OCI-LY1 (cell line): ENCODE measurements at regions not wholly inside any gene's neighbourhood (a gene's known extent, or its start where the extent isn't known, plus 50 kb on each side); places are given as distances from the start of the nearest gene placed in this dataset.
A peak's percentile ranks its signal among the peaks of the same experiment; 100 is the strongest.

ENCODE experiments used
- H2AFZ ChIP-seq: fragments of 200-600 bp; sonication (generic), shearing (Covaris generic); 2 replicates; pipeline ENCODE4 v1.6.0; 2014; ENCODE audit warnings: antibody characterized with exemption, mild to moderate bottlenecking, low read length
- H3F3A ChIP-seq: fragments of 200-600 bp; sonication (generic), shearing (Covaris generic); 2 replicates; pipeline ENCODE4 v1.6.0; 2014; ENCODE audit warnings: mild to moderate bottlenecking, antibody characterized with exemption, low read length, moderate library complexity; ENCODE audit not compliant: insufficient read depth
- H3K27ac ChIP-seq: fragments of 200-600 bp; sonication (generic); 2 replicates; pipeline ENCODE4 v1.5.1; 2014; ENCODE audit warnings: low read length, mixed run types, mild to moderate bottlenecking, low read depth; ENCODE audit not compliant: poor library complexity, severe bottlenecking
- H3K27me3 ChIP-seq: fragments of 200-600 bp; sonication (generic); 2 replicates; pipeline ENCODE4 v1.6.0; 2014; ENCODE audit warnings: antibody characterized with exemption, mild to moderate bottlenecking, low read length, moderate library complexity; ENCODE audit not compliant: insufficient read depth
- H3K36me3 ChIP-seq: fragments of 200-600 bp; sonication (generic); 2 replicates; pipeline ENCODE4 v1.6.1; 2014; ENCODE audit warnings: mild to moderate bottlenecking, antibody characterized with exemption, low read length, moderate library complexity, mixed read lengths; ENCODE audit not compliant: insufficient read depth
- H3K4me1 ChIP-seq: fragments of 200-600 bp; sonication (generic); 2 replicates; pipeline ENCODE4 v1.5.1; 2014; ENCODE audit warnings: mild to moderate bottlenecking, low read length, moderate library complexity; ENCODE audit not compliant: insufficient read depth, severe bottlenecking
- H3K4me2 ChIP-seq: fragments of 200-600 bp; sonication (generic), shearing (Covaris generic); 2 replicates; pipeline ENCODE4 v1.6.1; 2014; ENCODE audit warnings: low read length
- H3K4me3 ChIP-seq: fragments of 200-600 bp; sonication (generic); 2 replicates; pipeline ENCODE4 v1.5.1; 2014; ENCODE audit warnings: low read length, low read depth, mild to moderate bottlenecking, mixed read lengths; ENCODE audit not compliant: poor library complexity, severe bottlenecking
- H3K79me2 ChIP-seq: fragments of 200-600 bp; shearing (Covaris generic); 2 replicates; pipeline ENCODE4 v1.6.1; 2016; ENCODE audit warnings: mixed run types, low read length, mixed read lengths; ENCODE audit not compliant: insufficient read depth
- H3K9ac ChIP-seq: fragments of 200-600 bp; sonication (generic), shearing (Covaris generic); 2 replicates; pipeline ENCODE4 v1.6.1; 2014; ENCODE audit warnings: mild to moderate bottlenecking, low read length, mixed read lengths
- H3K9me2 ChIP-seq: fragments of 200-600 bp; sonication (generic), shearing (Covaris generic); 2 replicates; pipeline ENCODE4 v1.6.1; 2014; ENCODE audit warnings: low read depth, mild to moderate bottlenecking, low read length, mixed read lengths
- H3K9me3 ChIP-seq: fragments of 200-600 bp; shearing (Covaris generic); 2 replicates; pipeline ENCODE4 v1.6.1; 2014; ENCODE audit warnings: low read length, mixed read lengths
- H4K20me1 ChIP-seq: fragments of 200-600 bp; sonication (generic), shearing (Covaris generic); 2 replicates; pipeline ENCODE4 v1.6.0; 2016; ENCODE audit warnings: mild to moderate bottlenecking, low read length; ENCODE audit not compliant: insufficient read depth
- EZH2 ChIP-seq: fragments of 200-600 bp; sonication (generic), shearing (Covaris generic); IDR thresholded peaks from 2 replicates; pipeline ENCODE4 v1.8.0; 2017; ENCODE audit warnings: borderline replicate concordance, mixed run types, mild to moderate bottlenecking, antibody characterized with exemption, low read length, moderate library complexity, mixed read lengths
- TF ChIP-seq, protein P1 (sequence below): fragments of 200-600 bp; sonication (generic), shearing (Covaris generic); IDR thresholded peaks from 2 replicates; pipeline ENCODE4 v1.5.1; 2017; ENCODE audit warnings: mild to moderate bottlenecking, antibody characterized with exemption, low read length, moderate library complexity, mixed read lengths

DNA sequence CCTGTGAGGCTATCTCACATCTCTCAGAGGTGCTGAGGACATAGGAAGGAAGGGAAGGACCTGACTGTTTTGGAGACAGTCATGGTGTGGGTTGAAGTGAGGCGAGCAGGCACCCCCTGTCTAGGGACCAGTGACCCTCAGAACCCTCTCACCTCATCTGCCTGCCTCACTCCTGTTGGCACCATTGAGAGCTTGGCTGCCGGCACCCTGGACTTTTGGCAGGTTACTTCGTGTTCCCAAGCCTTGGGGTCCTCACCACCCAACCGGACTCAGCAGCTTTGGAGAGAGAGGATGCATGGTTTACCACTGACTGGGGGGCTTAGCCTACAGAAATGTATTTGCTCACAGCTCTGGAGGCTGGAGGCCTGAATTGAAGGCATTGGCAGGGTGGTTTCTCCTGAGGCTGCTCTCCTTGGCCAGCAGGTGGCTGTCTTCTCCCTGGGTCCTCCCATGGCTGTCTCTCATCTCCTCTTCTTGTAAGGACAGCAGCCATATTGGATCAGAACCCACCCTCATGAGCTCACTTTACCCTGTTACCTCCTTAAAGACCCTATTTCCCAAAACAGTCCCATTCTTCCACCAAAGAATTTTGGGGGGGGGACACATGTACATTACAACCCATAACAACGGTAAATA is 142.0 kb downstream of the TSN start:
- Histone ChIP-seq H3K9me3 (no peaks in the 10 kb centered on the region), H3K4me3 (no peak overlapping the region), H3K27ac (no peak overlapping the region), H4K20me1 (no peaks in the 10 kb centered on the region), H3K9ac (peak overlapping the region; percentile 12; the same call in 1 of the 2 replicates), H3K36me3 (no peaks in the 10 kb centered on the region), H3K27me3 (peaks cover 4% of the 10 kb centered on the region; the same call in 1 of the 2 replicates), H3K9me2 (no peaks in the 10 kb centered on the region), H3K4me2 (no peak overlapping the region; the same call in 1 of the 2 replicates), H2AFZ (peak overlapping the region; percentile 95), H3K79me2 (no peaks in the 10 kb centered on the region; the same call in 1 of the 2 replicates), H3F3A (no peaks in the 10 kb centered on the region), H3K4me1 (peaks cover 21% of the 10 kb centered on the region)
- TF ChIP-seq EZH2: no peak
- TF ChIP-seq, protein P1, sequence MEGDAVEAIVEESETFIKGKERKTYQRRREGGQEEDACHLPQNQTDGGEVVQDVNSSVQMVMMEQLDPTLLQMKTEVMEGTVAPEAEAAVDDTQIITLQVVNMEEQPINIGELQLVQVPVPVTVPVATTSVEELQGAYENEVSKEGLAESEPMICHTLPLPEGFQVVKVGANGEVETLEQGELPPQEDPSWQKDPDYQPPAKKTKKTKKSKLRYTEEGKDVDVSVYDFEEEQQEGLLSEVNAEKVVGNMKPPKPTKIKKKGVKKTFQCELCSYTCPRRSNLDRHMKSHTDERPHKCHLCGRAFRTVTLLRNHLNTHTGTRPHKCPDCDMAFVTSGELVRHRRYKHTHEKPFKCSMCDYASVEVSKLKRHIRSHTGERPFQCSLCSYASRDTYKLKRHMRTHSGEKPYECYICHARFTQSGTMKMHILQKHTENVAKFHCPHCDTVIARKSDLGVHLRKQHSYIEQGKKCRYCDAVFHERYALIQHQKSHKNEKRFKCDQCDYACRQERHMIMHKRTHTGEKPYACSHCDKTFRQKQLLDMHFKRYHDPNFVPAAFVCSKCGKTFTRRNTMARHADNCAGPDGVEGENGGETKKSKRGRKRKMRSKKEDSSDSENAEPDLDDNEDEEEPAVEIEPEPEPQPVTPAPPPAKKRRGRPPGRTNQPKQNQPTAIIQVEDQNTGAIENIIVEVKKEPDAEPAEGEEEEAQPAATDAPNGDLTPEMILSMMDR: peak; percentile 91

DNA sequence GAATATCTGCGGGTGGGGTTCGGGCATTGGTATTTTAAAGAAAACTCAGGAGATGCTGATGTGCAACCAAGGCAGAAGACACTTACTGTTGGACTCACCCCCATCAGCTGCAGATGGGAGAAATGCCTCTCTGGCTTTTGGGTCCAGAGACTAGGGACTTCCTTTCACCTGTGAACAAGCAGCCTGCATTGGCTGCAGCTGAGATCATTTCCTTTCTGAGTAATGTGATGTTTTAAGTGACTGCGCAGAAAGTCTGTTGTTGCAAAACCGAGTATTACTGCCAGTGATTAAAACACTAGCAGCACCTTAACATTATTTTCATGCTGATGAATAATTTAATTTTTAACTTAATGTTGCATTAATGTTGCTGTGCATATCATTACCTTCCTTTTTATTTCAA is 143.0 kb downstream of the TSN start:
- Histone ChIP-seq H3K9me2 (no peaks in the 10 kb centered on the region), H3K4me3 (no peak overlapping the region), H3K9me3 (no peaks in the 10 kb centered on the region), H4K20me1 (no peaks in the 10 kb centered on the region), H3K4me2 (no peak overlapping the region), H3K27ac (no peak overlapping the region), H3F3A (no peaks in the 10 kb centered on the region), H3K27me3 (peaks cover 4% of the 10 kb centered on the region; the same call in 1 of the 2 replicates), H3K79me2 (peaks cover 9% of the 10 kb centered on the region), H3K36me3 (no peaks in the 10 kb centered on the region), H3K9ac (no peak overlapping the region; the same call in 1 of the 2 replicates), H3K4me1 (peaks cover 28% of the 10 kb centered on the region), H2AFZ (peak overlapping the region; percentile 95; the same call in 1 of the 2 replicates)
- TF ChIP-seq, protein P1: no peak
- TF ChIP-seq EZH2: no peak

DNA sequence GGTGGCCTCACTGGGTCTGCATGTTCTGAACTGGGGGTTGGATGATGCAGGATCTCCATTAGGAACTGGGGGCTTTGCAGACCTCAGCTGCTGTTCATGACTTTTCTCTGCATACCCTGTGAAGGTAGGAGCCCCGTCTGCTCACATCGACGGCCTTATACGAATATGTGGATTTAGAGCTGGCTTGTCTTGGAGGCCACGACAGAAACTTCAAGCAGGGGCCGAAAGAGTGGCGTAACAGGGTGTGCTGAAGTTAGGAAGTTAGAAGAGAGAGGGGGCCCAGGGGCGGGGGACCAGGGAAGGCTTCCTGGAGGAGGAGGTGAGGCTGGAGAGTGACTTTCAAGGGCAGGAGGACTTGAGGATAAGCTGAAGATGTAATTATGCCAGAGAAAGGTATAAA is 144.9 kb downstream of the TSN start:
- H3K4me2 ChIP-seq: no peak overlapping the region
- no peaks in the 10 kb centered on the region for H3K9me3 ChIP-seq
- no peak overlapping the region for H3K9ac ChIP-seq
- no peaks in the 10 kb centered on the region for H3K27me3 ChIP-seq
- H3K79me2 ChIP-seq: peaks cover 13% of the 10 kb centered on the region
- no peaks in the 10 kb centered on the region for H3K9me2 ChIP-seq
- no peaks in the 10 kb centered on the region for H3K36me3 ChIP-seq
- H3K27ac ChIP-seq: no peak overlapping the region
- no peaks in the 10 kb centered on the region for H4K20me1 ChIP-seq
- TF ChIP-seq, protein P1: no peak
- TF ChIP-seq EZH2: no peak
- no peak overlapping the region for H2AFZ ChIP-seq
- no peaks in the 10 kb centered on the region for H3F3A ChIP-seq
- no peak overlapping the region for H3K4me3 ChIP-seq
- H3K4me1 ChIP-seq: peaks cover 46% of the 10 kb centered on the region
